K562 (cell line): ENCODE measurements at regions not wholly inside any gene's neighbourhood (a gene's known extent, or its start where the extent isn't known, plus 50 kb on each side); places are given as distances from the start of the nearest gene placed in this dataset.

Experiments used
- ARNT ChIP-seq, 2 experiments: fragments of 450-650 bp; IDR thresholded peaks; 2 replicates each; pipeline ENCODE4 v1.6.1; 2016; ENCODE audit warnings: mild to moderate bottlenecking in 1 of 2
- ATF7 ChIP-seq: fragments of 450-650 bp; IDR thresholded peaks from 2 replicates; pipeline ENCODE4 v1.7.1; 2014; ENCODE audit warnings: mild to moderate bottlenecking, moderate library complexity
- CREBBP ChIP-seq: IDR thresholded peaks from one replicate; pipeline ENCODE4 v1.6.1; 2012; ENCODE audit warnings: low read depth, mild to moderate bottlenecking, control low read depth, inconsistent platforms, low read length
- DNMT1 ChIP-seq: fragments of 450-650 bp; IDR thresholded peaks from 2 replicates; pipeline ENCODE4 v1.6.1; 2016; ENCODE audit warnings: antibody characterized with exemption, mild to moderate bottlenecking
- HIVEP1 ChIP-seq: fragments of 250-450 bp; sonication (Bioruptor Pico); IDR thresholded peaks from 2 replicates; pipeline ENCODE4 v1.4.0; 2020; ENCODE audit warnings: mild to moderate bottlenecking
- KDM5B ChIP-seq: fragments of 200-600 bp; sonication (generic); IDR thresholded peaks from 2 replicates; pipeline ENCODE4 v1.6.1; 2012; ENCODE audit warnings: low read depth, mild to moderate bottlenecking, moderate library complexity, low read length, control low read depth, inconsistent platforms; ENCODE audit not compliant: insufficient replicate concordance
- MCM7 ChIP-seq, 2 experiments: fragments of 450-650 bp; IDR thresholded peaks; 2 replicates each; pipeline ENCODE4 v1.6.1; 2016 to 2018
- MECOM ChIP-seq: fragments of 250-450 bp; sonication (Bioruptor Pico); IDR thresholded peaks from 2 replicates; pipeline ENCODE4 v1.8.0; 2022; ENCODE audit warnings: inconsistent platforms
- NFRKB ChIP-seq: fragments of 450-650 bp; IDR thresholded peaks from 2 replicates; pipeline ENCODE4 v1.6.1; 2016; ENCODE audit warnings: low read depth
- POLR2A ChIP-seq: fragments of 450-650 bp; conservative IDR thresholded peaks from 2 replicates; pipeline ENCODE4 v1.6.1; 2016
- TAF7 ChIP-seq: fragments of 450-650 bp; IDR thresholded peaks from 2 replicates; pipeline ENCODE4 v1.6.1; 2016; ENCODE audit warnings: missing genetic modification characterization, missing compliant biosample characterization
- ZNF561 ChIP-seq: fragments of 450-650 bp; formaldehyde crosslinking; conservative IDR thresholded peaks from 2 replicates; pipeline ENCODE4 v1.4.0; 2020; ENCODE audit warnings: mild to moderate bottlenecking, moderate library complexity
- TF ChIP-seq, protein P1 (sequence below), 3 experiments: fragments of 200-800 bp in 1 of 3; fragments of 250-450 bp in 1 of 3; fragments of 450-650 bp in 1 of 3; sonication (Bioruptor Pico) in 1 of 3; sonication (Bioruptor generic) in 1 of 3; formaldehyde crosslinking in 1 of 3; IDR thresholded peaks; 2 replicates each; pipeline versions ENCODE4 v1.6.1 to v1.8.0; 2016 to 2022; ENCODE audit warnings: mild to moderate bottlenecking in 2 of 3, missing genetic modification characterization in 2 of 3, missing compliant biosample characterization in 1 of 3, moderate library complexity in 1 of 3
- TF ChIP-seq, protein P2 (sequence below): IDR thresholded peaks from 3 replicates; pipeline ENCODE4 v1.6.1; 2011; ENCODE audit warnings: borderline replicate concordance, mild to moderate bottlenecking, moderate library complexity; ENCODE audit not compliant: insufficient read length; ENCODE audit errors: extremely low read depth
- TF ChIP-seq, protein P3 (sequence below): fragments of 150-350 bp; conservative IDR thresholded peaks from 2 replicates; pipeline ENCODE4 v1.6.1; 2014; ENCODE audit warnings: low read length
- TF ChIP-seq, protein P4 (sequence below): IDR thresholded peaks from 2 replicates; pipeline ENCODE4 v1.6.1; 2016; ENCODE audit warnings: missing genetic modification characterization, missing compliant biosample characterization
- TF ChIP-seq, protein P5 (sequence below), 2 experiments: fragments of 450-650 bp in 1 of 2; sonication (generic) in 1 of 2; formaldehyde crosslinking; conservative IDR thresholded peaks; 2 replicates each; pipeline versions ENCODE4 v1.4.0 to v1.8.1; 2020 to 2022; ENCODE audit warnings: mild to moderate bottlenecking in 1 of 2, missing genetic modification reagents in 1 of 2

DNA sequence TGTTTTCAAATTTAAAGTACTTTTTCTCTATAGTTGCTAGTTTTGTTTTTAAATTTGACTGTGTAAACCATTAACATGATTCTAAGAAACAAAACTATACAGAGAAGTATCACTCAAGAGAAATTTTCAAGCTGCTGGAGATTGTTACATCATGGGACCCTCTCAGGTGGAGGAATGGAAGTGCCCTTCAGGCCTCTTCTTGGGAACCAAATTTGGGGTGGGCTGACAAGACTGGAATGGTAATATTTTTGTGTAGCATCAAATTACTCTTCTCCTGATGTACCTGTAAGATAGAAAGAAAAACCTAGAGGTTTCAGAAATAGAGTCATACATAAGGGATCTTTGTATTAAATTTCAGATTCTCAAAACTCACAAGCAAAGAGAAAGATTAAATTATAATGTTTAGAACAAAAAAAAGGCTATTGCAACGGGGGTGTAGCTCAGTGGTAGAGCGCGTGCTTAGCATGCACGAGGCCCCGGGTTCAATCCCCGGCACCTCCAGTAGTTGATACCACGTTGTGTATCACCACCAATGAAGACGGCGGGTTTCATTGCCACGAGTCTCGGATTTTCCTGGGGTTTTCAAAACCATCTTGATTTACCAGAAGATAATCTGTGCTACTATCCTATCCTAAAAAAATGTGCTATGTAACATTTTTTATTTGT, 193.7 kb downstream of the GPX5 start (continued):
- TF ChIP-seq, protein P1, sequence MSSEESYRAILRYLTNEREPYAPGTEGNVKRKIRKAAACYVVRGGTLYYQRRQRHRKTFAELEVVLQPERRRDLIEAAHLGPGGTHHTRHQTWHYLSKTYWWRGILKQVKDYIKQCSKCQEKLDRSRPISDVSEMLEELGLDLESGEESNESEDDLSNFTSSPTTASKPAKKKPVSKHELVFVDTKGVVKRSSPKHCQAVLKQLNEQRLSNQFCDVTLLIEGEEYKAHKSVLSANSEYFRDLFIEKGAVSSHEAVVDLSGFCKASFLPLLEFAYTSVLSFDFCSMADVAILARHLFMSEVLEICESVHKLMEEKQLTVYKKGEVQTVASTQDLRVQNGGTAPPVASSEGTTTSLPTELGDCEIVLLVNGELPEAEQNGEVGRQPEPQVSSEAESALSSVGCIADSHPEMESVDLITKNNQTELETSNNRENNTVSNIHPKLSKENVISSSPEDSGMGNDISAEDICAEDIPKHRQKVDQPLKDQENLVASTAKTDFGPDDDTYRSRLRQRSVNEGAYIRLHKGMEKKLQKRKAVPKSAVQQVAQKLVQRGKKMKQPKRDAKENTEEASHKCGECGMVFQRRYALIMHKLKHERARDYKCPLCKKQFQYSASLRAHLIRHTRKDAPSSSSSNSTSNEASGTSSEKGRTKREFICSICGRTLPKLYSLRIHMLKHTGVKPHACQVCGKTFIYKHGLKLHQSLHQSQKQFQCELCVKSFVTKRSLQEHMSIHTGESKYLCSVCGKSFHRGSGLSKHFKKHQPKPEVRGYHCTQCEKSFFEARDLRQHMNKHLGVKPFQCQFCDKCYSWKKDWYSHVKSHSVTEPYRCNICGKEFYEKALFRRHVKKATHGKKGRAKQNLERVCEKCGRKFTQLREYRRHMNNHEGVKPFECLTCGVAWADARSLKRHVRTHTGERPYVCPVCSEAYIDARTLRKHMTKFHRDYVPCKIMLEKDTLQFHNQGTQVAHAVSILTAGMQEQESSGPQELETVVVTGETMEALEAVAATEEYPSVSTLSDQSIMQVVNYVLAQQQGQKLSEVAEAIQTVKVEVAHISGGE (CRISPR knock-in tag; IDR thresholded peaks at IDR 0.05) = no peak
- TF ChIP-seq MCM7 (IDR thresholded peaks at IDR 0.05) (no peak), MECOM (peak; percentile 41; the same call in 1 of the 2 replicates), DNMT1 (no peak), POLR2A (no peak), NFRKB (no peak), ZNF561 (no peak), ARNT (IDR thresholded peaks at IDR 0.05) (peak; percentile 41 to 87; a peak in 3 of 4 replicates), CREBBP (no peak), HIVEP1 (no peak), TAF7 (tag) (no peak), ATF7 (peak; percentile 76), KDM5B (no peak)
- TF ChIP-seq, protein P2, sequence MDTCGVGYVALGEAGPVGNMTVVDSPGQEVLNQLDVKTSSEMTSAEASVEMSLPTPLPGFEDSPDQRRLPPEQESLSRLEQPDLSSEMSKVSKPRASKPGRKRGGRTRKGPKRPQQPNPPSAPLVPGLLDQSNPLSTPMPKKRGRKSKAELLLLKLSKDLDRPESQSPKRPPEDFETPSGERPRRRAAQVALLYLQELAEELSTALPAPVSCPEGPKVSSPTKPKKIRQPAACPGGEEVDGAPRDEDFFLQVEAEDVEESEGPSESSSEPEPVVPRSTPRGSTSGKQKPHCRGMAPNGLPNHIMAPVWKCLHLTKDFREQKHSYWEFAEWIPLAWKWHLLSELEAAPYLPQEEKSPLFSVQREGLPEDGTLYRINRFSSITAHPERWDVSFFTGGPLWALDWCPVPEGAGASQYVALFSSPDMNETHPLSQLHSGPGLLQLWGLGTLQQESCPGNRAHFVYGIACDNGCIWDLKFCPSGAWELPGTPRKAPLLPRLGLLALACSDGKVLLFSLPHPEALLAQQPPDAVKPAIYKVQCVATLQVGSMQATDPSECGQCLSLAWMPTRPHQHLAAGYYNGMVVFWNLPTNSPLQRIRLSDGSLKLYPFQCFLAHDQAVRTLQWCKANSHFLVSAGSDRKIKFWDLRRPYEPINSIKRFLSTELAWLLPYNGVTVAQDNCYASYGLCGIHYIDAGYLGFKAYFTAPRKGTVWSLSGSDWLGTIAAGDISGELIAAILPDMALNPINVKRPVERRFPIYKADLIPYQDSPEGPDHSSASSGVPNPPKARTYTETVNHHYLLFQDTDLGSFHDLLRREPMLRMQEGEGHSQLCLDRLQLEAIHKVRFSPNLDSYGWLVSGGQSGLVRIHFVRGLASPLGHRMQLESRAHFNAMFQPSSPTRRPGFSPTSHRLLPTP = peak; percentile 98
- TF ChIP-seq, protein P3, sequence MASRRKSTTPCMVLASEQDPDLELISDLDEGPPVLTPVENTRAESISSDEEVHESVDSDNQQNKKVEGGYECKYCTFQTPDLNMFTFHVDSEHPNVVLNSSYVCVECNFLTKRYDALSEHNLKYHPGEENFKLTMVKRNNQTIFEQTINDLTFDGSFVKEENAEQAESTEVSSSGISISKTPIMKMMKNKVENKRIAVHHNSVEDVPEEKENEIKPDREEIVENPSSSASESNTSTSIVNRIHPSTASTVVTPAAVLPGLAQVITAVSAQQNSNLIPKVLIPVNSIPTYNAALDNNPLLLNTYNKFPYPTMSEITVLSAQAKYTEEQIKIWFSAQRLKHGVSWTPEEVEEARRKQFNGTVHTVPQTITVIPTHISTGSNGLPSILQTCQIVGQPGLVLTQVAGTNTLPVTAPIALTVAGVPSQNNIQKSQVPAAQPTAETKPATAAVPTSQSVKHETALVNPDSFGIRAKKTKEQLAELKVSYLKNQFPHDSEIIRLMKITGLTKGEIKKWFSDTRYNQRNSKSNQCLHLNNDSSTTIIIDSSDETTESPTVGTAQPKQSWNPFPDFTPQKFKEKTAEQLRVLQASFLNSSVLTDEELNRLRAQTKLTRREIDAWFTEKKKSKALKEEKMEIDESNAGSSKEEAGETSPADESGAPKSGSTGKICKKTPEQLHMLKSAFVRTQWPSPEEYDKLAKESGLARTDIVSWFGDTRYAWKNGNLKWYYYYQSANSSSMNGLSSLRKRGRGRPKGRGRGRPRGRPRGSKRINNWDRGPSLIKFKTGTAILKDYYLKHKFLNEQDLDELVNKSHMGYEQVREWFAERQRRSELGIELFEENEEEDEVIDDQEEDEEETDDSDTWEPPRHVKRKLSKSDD = no peak; the same call in 1 of the 2 replicates
- TF ChIP-seq, protein P4, sequence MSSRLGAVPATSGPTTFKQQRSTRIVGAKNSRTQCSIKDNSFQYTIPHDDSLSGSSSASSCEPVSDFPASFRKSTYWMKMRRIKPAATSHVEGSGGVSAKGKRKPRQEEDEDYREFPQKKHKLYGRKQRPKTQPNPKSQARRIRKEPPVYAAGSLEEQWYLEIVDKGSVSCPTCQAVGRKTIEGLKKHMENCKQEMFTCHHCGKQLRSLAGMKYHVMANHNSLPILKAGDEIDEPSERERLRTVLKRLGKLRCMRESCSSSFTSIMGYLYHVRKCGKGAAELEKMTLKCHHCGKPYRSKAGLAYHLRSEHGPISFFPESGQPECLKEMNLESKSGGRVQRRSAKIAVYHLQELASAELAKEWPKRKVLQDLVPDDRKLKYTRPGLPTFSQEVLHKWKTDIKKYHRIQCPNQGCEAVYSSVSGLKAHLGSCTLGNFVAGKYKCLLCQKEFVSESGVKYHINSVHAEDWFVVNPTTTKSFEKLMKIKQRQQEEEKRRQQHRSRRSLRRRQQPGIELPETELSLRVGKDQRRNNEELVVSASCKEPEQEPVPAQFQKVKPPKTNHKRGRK = no peak
- TF ChIP-seq, protein P5, sequence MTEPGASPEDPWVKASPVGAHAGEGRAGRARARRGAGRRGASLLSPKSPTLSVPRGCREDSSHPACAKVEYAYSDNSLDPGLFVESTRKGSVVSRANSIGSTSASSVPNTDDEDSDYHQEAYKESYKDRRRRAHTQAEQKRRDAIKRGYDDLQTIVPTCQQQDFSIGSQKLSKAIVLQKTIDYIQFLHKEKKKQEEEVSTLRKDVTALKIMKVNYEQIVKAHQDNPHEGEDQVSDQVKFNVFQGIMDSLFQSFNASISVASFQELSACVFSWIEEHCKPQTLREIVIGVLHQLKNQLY (CRISPR knock-in tag; conservative IDR thresholded peaks at IDR 0.05) = no peak
